K562 (cell line): ENCODE measurements at regions not wholly inside any gene's neighbourhood (a gene's known extent, or its start where the extent isn't known, plus 50 kb on each side); places are given as distances from the start of the nearest gene placed in this dataset.

Experiments used
- ATAC-seq: fragments of 200-7000 bp; cut with Tn5 transposase; 3 replicates; pipeline ENCODE4 v1.9.1; 2020; ENCODE audit warnings: moderate library complexity
- BruUV-seq: library from RNA; stranded (reverse); fragments of 400-500 nt; replicated peaks from 2 replicates; lab custom pipeline; 2021; lab: Mats Ljungman, UMichigan
- CTCF ChIA-PET: fragments of 300-600 bp; formaldehyde crosslinking; extraction: SDS; loops from one replicate; lab custom pipeline; 2021; ENCODE audit warnings: low intra/inter-chr PET ratio; lab: Yijun Ruan, JAX
- POLR2A ChIA-PET: fragments of 300-600, 350-650 bp; sonication (Branson Sonifier 250); formaldehyde crosslinking; extraction: SDS; loops from one replicate; lab custom pipeline; 2021; ENCODE audit warnings: antibody characterized with exemption, inconsistent platforms; lab: Yijun Ruan, JAX
- DNase-seq, 4 experiments: peaks; one replicate each; pipeline versions ENCODE4 v3.0.0 to v3.0.0-alpha.2; 2011 to 2018; ENCODE audit warnings: low spot score in 3 of 4, mixed read lengths in 3 of 4; ENCODE audit errors: extremely low read depth in 1 of 4
- FAIRE-seq: peaks from 2 replicates; lab custom pipeline; 2011; peaks lifted over from hg19 to GRCh38; lab: Jason Lieb, UNC
- H2AFZ ChIP-seq: 2 replicates; pipeline ENCODE4 v1.6.0; 2011; ENCODE audit warnings: low read depth, low read length, control low read depth, inconsistent platforms
- H3K27ac ChIP-seq: fragments of 200-600 bp; 3 replicates; pipeline ENCODE4 v1.8.0; 2011; ENCODE audit warnings: low read depth, mild to moderate bottlenecking, control low read depth, inconsistent platforms, low read length, moderate library complexity, mixed read lengths; ENCODE audit errors: extremely low read depth
- H3K27me3 ChIP-seq, 2 experiments: fragments of 300-600 bp in 1 of 2; 2 replicates in 1 of 2; 3 replicates in 1 of 2; pipeline versions ENCODE4 v1.6.0 to v1.8.0; 2011; ENCODE audit warnings: inconsistent platforms in 2 of 2, low read length in 2 of 2, mild to moderate bottlenecking in 1 of 2, mixed read lengths in 1 of 2, moderate library complexity in 1 of 2; ENCODE audit not compliant: control insufficient read depth in 2 of 2, insufficient read depth in 2 of 2
- H3K36me3 ChIP-seq: fragments of 300-600 bp; 3 replicates; pipeline ENCODE4 v1.8.0; 2011; ENCODE audit warnings: mild to moderate bottlenecking, low read length, inconsistent platforms; ENCODE audit not compliant: control insufficient read depth, insufficient read depth
- H3K4me1 ChIP-seq, 2 experiments: fragments of 200-600 bp in 1 of 2; replicated peaks in 1 of 2; 2 replicates in 1 of 2; 3 replicates in 1 of 2; pipeline versions ENCODE4 v1.5.1 to v1.8.0; 2011; ENCODE audit warnings: inconsistent platforms in 2 of 2, low read length in 2 of 2, mild to moderate bottlenecking in 1 of 2, mixed read lengths in 1 of 2, moderate library complexity in 1 of 2; ENCODE audit not compliant: control insufficient read depth in 2 of 2, insufficient read depth in 2 of 2
- H3K4me2 ChIP-seq: 2 replicates; pipeline ENCODE4 v1.6.1; 2011; ENCODE audit warnings: low read length, control low read depth, inconsistent platforms, mixed read lengths; ENCODE audit not compliant: insufficient read depth
- H3K4me3 ChIP-seq: fragments of 200-600 bp; sonication (generic), shearing (Covaris generic); 2 replicates; pipeline ENCODE4 v1.5.1; 2016; ENCODE audit warnings: control low read depth, inconsistent platforms
- H3K79me2 ChIP-seq: fragments of 200-600 bp; 3 replicates; pipeline ENCODE4 v1.8.0; 2011; ENCODE audit warnings: low read length, inconsistent platforms; ENCODE audit not compliant: control insufficient read depth, insufficient read depth
- H3K9ac ChIP-seq, 2 experiments: 2 replicates each; pipeline versions ENCODE4 v1.6.0 to v1.6.1; 2011; ENCODE audit warnings: low read depth in 2 of 2, low read length in 2 of 2, control low read depth in 1 of 2, inconsistent platforms in 1 of 2, mild to moderate bottlenecking in 1 of 2, mixed read lengths in 1 of 2; ENCODE audit not compliant: insufficient read depth in 1 of 2
- H3K9me1 ChIP-seq: one replicate; pipeline ENCODE4 v1.6.0; 2011; ENCODE audit warnings: inconsistent platforms, mild to moderate bottlenecking, low read length, moderate library complexity; ENCODE audit not compliant: control insufficient read depth, insufficient read depth
- H3K9me3 ChIP-seq: replicated peaks from 2 replicates; pipeline ENCODE4 v1.5.1; 2011; ENCODE audit warnings: low read depth, low read length, inconsistent platforms; ENCODE audit not compliant: control insufficient read depth, insufficient read depth
- H4K20me1 ChIP-seq: replicated peaks from 2 replicates; pipeline ENCODE4 v1.6.1; 2011; ENCODE audit warnings: low read length, inconsistent platforms, mixed read lengths; ENCODE audit not compliant: control insufficient read depth, insufficient read depth
- ARHGAP35 ChIP-seq: fragments of 450-650 bp; IDR thresholded peaks from 2 replicates; pipeline ENCODE4 v1.6.1; 2018; ENCODE audit not compliant: partially characterized antibody
- ATF6 ChIP-seq: sonication (generic); formaldehyde crosslinking; IDR thresholded peaks from 2 replicates; pipeline ENCODE4 v1.4.0; 2020; ENCODE audit warnings: mild to moderate bottlenecking, missing genetic modification reagents
- CC2D1A ChIP-seq: fragments of 450-650 bp; IDR thresholded peaks from 2 replicates; pipeline ENCODE4 v1.6.1; 2017; ENCODE audit warnings: mild to moderate bottlenecking
- COPS2 ChIP-seq: fragments of 450-650 bp; conservative IDR thresholded peaks from 2 replicates; pipeline ENCODE4 v1.6.1; 2016; ENCODE audit warnings: mild to moderate bottlenecking, moderate library complexity
- EP400 ChIP-seq: fragments of 450-650 bp; IDR thresholded peaks from 2 replicates; pipeline ENCODE4 v1.6.1; 2017; ENCODE audit warnings: antibody characterized with exemption, mild to moderate bottlenecking, moderate library complexity
- POLR2AphosphoS2 ChIP-seq: IDR thresholded peaks from 2 replicates; pipeline ENCODE4 v1.6.1; 2012; ENCODE audit warnings: low read length, improper control_type of control experiment
- PREB ChIP-seq: sonication (generic); formaldehyde crosslinking; IDR thresholded peaks from 2 replicates; pipeline ENCODE4 v1.8.1; 2023; ENCODE audit warnings: mild to moderate bottlenecking, missing genetic modification reagents
- ZC3H8 ChIP-seq: fragments of 450-650 bp; IDR thresholded peaks from 2 replicates; pipeline ENCODE4 v1.6.1; 2017
- ZNF23 ChIP-seq: fragments of 250-450 bp; sonication (Bioruptor Pico); IDR thresholded peaks from 2 replicates; pipeline ENCODE4 v1.4.0; 2020; ENCODE audit warnings: mild to moderate bottlenecking
- ZNF431 ChIP-seq: sonication (generic); formaldehyde crosslinking; IDR thresholded peaks from 2 replicates; pipeline ENCODE4 v1.8.0; 2022; ENCODE audit warnings: mild to moderate bottlenecking, missing genetic modification reagents
- WGBS: fragments of 100-300 bp; shearing (Covaris generic); methylation state at CpG from one replicate; pipeline ENCODE4 v1.1.6; 2016; ENCODE audit warnings: low coverage, mixed read lengths; ENCODE audit not compliant: insufficient coverage; ENCODE audit errors: missing lambda C conversion rate; 5-methylcytosine and 5-hydroxymethylcytosine counted together
- in situ Hi-C: fragments of 300-500 bp; cut with MboI; formaldehyde crosslinking; loops from 4 replicates; pipeline ENCODE4 v1.15.0; 2018; ENCODE audit warnings: inconsistent platforms, mixed read lengths
- intact Hi-C: fragments of 100-400 bp; cut with micrococcal nuclease; formaldehyde crosslinking; loops from 2 replicates; pipeline ENCODE4 v1.14.2; 2022

- no TSS peak for BruUV-seq
- no peak for TF ChIP-seq EP400
- TF ChIP-seq ATF6: no peak
- no peak for TF ChIP-seq ZC3H8
- no peak for TF ChIP-seq ARHGAP35
- no peak for TF ChIP-seq POLR2AphosphoS2
- no peak for TF ChIP-seq PREB (CRISPR knock-in tag)
- TF ChIP-seq CC2D1A: no peak
- TF ChIP-seq ZNF431 (CRISPR knock-in tag): no peak
- TF ChIP-seq COPS2: no peak
- TF ChIP-seq ZNF23: no peak
- H3K9ac ChIP-seq: no peak overlapping the region
- H3K9me3 ChIP-seq: no peaks in the 10 kb centered on the region
- in situ Hi-C loops (no loop called here), intact Hi-C loops (no loop called here)
- H3K4me1 ChIP-seq: no peaks in the 10 kb centered on the region
- H3K4me3 ChIP-seq: no peak overlapping the region
- no peak for FAIRE-seq
- ATAC-seq: no peak
- H4K20me1 ChIP-seq: no peaks in the 10 kb centered on the region
- H3K79me2 ChIP-seq: no peaks in the 10 kb centered on the region
- no peak overlapping the region for H3K4me2 ChIP-seq
- H3K27ac ChIP-seq: no peak overlapping the region
- POLR2A ChIA-PET: no interaction called here
- no peak overlapping the region for H2AFZ ChIP-seq
- H3K27me3 ChIP-seq: no peaks in the 10 kb centered on the region
- CTCF ChIA-PET: no interaction called here
- no peaks in the 10 kb centered on the region for H3K36me3 ChIP-seq
- H3K9me1 ChIP-seq: no peaks in the 10 kb centered on the region
- no peak for DNase-seq
- 10% methylated on average over 2 of the region's 2 CpGs for WGBS
These were observed 699.9 kb downstream of the DSC3 start for GRCh38 chr18:30342675-30343074.
